Inflammatory macrophage treated with lipopolysaccharide for 1 hour (primary cell): ENCODE measurements at regions not wholly inside any gene's neighbourhood (a gene's known extent, or its start where the extent isn't known, plus 50 kb on each side); places are given as distances from the start of the nearest gene placed in this dataset.
A peak's percentile ranks its signal among the peaks of the same experiment; 100 is the strongest.

ENCODE experiments used
- DNase-seq, 2 donors: peaks; one replicate each; pipeline ENCODE4 v3.0.0-alpha.2; 2020 to 2022

DNA sequence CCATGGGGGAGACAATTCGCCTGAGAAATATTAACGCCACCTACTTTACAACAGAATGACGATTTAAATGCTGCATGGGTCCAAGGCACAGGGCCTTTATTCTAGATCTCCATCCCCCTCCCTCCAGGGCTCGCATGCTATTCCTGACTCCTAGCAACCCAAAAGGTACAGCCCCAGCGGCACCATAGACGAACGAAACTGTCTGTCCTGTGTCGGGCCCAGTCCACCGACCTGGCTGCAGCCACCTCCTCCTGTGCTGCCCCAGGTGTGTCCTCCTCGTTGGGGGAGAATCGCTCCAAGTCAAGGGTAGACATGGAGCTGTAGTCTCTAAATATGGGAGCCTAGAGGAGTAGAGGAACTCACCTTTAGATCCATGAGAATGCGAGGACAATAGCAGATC lies 196.5 kb downstream of the TOMM20 start:
- DNase-seq: no peak

DNA sequence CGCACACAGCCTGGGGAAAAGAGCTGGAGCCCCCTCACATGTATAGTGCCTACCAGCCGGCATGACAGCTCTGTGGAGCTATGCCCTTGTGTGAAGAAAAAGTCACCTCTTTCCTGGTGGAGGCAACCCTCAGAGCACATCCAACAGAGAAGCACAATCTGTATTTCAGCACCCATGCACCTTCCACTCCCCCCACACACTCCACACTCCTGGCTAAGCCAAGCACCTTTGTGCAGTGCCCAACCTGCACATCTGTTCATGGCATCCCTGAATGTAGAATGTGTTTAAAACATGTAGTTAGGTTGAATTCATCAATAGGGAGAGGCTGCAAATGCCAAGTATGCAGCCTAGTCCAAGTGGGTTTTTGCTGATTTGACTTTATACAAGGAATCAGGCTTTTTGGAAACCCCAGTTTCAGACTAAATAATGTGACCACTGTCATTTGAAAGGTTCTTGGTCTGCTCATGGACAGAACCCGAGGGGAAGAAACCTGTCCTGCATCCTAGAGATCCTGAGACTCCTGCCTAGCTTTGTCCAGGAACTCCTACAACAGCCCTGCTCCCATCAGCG lies 197.1 kb downstream of the TOMM20 start:
- DNase-seq: no peak

DNA sequence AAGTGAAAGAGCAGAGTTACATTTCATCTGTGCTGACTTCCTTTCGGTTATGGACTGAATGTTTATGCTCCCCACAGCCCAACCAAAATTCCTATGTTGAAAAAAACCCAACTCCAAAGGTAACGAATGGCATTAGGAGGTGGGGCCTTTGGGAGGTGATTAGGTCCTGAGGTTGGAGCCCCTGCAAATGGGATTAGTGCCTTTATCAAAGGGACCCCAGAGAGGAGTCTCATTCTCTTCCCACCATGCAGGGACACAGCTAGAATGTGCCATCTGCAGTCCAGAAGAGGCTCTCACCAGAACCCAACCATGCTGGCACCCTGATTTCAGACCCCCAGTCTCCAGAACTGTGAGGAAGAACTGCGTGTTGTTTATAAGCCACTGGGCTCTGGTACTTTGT lies 199.3 kb downstream of the TOMM20 start:
- no peak for DNase-seq

DNA sequence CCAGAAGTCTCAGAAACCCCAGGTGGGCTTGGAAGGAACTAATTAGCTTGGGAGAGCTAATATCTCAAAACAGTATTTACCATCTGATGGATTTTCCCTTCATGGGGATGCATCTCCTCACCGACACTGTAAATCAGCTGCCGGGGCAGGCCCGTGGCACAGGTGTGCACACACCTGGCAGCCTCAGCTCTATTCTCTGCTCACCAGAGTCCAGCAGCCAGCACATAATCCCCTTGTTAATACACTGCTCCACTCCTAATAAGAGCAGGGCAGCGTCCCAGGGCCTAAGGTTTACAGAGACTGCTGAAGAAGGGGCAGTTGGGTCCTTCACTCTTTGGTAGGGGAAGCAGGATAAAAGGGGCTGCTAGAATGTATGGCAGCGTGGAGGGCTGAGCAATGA lies 200.0 kb downstream of the TOMM20 start:
- no peak for DNase-seq

DNA sequence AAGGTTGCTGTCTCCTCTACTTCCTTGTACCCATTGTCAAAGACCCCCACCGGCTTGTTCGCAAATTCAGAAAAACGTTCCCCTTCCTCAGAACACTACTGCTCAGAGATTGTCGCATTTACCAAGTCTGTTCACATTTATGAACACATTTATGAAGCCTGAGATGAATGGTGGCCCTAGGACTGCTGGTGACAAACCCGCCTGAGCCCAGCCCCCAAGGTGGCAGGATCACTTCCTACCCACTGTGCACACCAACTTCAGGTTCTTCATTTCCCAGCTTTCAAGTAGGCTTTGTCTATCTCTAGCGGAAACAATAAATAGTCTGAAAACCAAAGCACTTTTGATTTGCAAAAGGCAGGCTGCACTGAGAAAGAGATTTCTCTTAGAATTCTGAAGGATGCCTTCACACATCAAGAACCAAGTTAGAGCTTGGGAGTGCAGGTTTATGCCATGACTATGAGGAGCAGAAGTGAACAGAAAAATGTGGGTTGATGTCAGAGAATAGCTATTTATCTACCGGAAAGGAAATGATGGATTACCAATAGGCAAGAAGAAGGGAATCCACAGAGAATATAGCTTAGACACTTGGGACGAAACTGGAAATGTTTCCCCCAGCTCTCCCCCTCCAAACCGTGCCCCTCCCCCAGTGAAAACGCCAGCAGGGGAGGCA lies 200.5 kb downstream of the TOMM20 start:
- DNase-seq: no peak

DNA sequence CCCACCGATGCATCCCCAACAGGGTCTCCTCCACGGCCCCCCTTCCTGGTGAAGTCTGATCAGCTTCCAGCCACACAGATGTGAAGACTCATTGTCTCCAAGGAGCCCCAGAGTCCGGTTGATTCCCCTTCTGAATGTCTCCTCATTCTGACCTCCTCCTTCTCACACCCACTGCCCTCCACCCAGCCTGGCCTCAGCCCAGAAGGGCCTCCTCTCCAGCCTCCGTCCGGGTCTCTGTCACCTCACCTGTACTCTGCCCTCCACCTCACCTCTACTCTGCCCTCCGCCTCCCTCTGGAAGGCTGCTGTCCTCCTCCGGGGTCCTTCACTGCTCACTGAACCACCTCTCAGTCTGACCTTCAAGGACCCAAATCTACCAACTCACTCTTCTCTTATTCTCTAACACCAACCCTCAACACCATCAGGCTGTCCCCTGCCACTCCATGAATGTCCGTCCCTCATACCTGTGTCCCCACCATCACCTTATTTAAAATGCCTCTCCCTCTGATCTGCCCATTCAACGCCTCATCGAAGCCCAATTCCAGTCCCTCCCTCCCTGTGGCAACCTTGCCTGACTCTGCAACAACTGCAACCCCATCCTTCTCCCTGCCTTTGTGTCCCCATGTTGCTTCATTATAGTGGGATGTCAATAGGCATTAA lies 201.2 kb downstream of the TOMM20 start:
- no peak for DNase-seq

DNA sequence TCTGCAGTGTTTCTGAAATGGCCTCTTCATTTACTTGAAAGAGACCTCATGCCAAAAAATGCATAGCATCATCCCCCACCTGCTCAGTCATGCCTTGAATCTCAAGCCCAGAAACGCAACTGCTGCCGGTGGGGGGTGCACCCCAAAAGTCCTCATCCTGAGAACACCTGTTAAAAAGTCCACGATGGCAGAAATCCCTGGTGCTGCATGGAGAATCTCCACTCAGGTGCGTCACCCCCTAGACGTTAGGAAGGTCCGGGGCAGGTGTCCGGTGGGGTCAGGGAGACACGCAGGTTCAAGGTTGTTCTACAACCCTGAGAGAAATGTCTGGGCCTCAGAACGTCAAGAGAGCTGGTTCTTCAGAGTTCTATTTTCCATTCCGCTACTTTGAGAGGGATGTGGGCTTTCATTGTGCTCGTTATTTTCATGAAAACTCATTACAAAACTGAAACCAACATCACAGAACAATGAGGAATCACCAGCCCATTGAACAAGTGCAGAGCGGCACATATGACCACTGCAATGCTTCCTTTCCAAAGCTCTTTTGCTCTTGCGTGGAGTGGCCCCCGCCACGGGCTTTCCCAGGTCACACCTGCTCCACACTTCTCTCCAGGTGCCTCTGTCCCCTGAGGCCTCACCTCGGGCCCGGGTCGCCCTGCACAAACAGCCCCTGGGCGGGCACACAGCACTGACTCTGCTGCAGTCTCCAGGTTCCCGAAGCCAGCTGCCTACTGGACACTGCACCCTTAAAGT lies 201.9 kb downstream of the TOMM20 start:
- peak in 1 of 2 donors; percentile 49 for DNase-seq

DNA sequence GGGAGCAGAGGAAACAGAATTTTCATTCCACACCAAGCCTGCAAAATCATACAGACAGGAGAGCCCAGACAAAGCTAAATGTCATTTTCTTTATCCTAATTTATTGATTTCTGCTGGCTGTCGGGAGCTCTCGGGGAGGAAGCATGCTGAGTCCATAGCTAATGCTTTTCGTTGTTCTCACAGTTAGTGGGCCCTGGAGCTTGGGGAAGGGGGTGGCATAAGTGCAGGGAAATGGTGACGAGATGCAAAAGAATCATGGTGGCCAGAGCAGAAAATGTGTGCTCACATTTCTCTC lies 202.4 kb downstream of the TOMM20 start:
- no peak for DNase-seq

DNA sequence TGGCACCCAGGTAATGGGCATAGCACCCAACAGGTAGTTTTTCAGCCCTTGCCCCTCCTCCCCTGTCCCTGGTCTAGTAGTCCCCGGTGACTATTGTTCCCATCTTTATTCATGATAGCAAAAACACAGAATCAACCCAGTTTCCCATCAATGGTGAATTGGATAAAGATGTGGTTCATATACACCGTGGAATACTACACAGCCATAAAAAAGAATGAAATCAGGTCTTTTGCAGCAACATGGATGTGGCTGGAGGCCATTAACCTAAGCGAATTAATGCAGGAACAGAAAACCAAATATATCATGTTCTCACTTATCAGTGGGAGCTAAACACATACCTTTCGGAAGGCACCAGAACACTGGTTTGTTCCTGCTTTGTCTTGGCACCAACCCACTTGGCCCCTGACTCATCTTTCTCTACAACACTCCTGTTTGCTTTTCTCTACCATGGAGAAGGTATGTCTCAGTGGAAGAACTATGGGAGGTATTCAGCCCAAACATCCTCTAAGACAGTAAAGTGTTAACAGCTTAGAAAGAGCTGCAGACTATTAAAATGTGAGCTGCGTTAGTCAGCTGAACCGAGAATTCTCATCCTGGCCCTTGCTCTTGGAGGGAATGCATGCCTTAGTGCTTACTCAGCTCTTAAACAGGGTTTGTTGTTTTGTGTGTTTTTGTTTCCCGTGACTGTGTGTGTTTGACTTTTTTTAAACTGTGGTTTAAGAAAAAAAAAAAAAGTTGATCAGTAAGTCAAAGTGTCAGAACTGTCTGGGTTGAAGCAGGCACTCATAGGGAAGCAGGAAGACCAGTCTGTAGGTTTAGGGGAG lies 203.0 kb downstream of the TOMM20 start:
- DNase-seq: no peak

DNA sequence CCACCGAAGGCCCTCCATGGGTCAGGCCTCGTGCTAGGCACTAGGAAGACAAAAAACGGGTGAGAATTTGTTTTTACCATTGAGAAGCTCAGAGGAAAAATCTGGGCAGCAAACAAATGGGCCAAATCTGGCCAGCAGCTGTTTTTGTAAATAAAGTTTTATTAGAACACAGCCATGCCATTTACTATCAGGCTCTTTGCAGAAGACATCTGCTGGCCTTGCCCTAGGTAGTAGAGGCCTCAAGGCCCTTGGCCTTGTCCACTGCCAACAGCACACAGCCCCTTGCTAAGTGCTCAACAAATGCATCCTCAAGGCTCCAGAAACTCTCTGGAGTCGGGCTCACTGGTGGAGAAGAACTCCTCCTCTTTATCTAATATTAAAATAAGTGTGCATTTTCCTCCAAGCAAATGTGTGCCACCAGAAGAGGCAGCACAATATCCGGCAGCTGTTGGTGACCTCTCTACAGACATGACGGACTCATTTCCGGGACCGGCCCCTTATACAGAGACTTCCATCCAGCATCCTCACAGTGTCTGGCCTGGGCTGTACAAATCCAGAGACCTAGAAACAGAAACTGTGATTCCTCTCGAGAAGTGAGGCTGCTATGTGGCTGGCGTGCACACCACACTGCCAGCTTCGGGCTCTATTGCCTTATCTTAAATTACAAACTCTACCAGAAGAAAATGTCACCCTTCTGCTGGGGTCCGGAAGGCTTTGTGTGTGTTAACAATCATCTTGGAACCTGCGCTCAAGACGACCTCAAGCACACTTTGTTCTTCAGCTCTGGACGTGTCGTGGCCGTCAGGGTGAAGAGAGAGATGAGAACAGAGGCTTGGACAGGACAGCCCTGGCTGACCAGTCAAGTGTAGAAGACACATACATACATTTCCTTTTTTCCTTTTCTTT lies 203.9 kb downstream of the TOMM20 start:
- DNase-seq: no peak

DNA sequence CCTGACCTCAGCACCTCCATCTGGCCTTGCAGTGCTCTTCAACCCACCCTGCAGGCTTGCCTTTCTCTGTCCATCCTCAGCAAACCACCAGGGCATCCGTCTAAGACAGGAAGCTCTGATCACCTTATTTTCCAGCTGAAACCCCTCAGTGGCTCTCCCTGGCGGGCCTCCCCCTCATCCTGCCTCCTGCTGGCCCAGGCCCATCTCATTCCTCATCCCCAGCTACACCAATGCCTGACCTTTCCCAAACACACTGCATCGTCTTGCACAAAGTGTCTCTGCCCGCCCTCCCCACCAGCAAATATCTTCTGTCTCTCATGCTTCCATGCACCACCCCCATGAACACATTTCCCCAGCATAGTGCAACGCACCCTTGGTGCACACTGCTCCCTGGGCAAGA lies 205.0 kb downstream of the TOMM20 start:
- no peak for DNase-seq

DNA sequence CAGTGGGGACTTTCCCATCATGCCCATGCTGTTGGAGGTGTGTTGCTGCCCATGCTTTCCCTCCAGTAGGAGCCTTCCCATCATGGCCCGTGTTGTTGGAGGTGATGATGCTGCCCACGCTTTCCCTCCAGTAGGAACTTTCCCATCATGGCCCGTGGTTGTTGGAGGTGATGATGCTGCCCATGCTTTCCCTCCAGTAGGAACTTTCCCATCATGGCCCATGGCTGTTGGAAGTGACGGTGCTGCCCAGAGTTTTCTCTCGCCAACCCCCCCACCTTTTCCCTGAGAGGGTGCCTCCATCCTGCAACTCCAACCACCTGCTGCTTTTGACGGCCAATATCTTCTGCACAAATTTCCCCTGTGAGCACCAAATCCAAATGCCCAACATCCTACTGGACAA lies 205.7 kb downstream of the TOMM20 start:
- DNase-seq: no peak

DNA sequence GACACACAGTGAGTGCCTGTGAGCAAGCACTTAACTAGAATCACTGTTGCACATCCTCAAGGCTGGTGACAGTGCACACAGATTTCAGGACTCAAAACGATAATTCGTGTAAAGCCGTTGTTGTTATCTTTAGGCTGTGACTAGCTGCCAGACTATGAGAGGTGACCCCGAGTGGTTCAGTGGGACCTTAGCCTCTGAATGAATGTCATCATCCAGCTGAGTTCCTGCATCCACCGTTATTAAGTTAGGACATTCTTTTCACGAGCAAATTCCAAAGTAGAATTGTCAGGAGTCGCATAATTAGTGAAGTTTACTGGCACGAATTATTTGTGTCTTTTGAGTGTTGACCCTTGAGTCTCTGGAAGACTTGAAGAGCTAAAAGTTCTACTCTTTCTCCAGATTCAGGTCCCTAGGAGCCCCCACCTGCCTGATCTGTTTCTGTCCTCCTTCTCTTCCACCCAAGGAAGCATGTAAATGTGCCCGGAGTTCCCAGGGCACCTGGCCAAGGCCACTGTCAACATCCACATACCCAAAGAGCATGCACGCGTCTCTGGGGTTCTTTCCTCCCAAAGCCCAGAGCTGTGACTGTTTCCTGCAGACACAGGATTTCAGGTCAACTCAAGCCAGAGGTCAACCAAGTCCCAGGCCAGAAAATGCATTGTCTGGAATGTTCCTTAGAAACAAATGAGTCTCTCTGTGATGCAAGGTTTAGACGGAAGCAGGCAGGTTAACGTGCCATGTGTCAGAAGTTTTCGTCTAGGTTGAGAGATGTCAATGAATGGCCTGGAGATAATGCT lies 207.2 kb downstream of the TOMM20 start:
- no peak for DNase-seq

DNA sequence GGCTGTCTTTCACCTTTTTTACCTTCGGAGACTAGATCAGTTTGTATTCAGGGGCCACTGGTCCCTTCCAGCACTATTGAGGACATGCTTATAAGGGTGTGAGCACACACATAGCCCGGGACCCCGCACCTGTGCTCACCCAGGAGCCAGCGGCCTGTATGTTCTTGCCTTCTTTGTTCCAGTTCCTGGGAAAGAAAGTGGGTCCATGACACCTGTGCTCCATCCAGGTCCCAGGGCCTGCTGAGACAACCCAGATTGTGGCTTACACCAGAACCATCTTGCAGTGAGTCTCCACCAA lies 207.8 kb downstream of the TOMM20 start:
- DNase-seq: no peak

DNA sequence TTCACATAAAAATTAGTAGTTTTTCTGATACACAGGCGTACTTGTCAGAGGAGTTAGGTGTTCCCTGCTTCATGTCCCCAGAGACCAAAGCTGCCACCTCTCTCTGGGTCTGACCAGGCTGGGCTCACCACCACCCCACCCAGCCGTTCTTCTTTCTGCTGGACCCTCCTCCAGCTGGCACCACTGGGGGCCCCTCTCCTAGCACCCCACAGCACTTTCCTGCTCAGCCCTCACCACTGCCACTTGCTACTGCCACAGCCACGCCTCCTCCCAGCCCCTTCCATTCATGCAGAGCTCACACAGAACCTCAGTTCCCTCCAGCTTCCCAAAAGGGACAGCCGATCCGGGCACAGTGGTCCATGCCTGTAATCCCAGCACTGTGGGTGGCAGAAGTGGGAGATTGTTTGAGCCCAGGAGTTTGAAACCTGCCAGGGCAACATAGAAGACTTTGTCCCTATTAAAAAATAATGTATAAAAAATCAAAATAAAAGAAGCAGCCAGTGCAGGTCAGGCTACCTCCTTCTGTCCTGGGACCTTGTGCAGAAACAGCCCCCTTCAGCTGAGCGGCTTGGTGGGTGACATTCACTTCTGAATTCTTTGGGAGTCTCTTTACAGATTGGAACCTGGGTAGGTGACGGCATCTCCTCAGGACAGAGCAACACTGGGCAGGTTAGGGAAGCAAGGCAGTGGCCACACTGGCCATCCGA lies 208.3 kb downstream of the TOMM20 start:
- DNase-seq: no peak

DNA sequence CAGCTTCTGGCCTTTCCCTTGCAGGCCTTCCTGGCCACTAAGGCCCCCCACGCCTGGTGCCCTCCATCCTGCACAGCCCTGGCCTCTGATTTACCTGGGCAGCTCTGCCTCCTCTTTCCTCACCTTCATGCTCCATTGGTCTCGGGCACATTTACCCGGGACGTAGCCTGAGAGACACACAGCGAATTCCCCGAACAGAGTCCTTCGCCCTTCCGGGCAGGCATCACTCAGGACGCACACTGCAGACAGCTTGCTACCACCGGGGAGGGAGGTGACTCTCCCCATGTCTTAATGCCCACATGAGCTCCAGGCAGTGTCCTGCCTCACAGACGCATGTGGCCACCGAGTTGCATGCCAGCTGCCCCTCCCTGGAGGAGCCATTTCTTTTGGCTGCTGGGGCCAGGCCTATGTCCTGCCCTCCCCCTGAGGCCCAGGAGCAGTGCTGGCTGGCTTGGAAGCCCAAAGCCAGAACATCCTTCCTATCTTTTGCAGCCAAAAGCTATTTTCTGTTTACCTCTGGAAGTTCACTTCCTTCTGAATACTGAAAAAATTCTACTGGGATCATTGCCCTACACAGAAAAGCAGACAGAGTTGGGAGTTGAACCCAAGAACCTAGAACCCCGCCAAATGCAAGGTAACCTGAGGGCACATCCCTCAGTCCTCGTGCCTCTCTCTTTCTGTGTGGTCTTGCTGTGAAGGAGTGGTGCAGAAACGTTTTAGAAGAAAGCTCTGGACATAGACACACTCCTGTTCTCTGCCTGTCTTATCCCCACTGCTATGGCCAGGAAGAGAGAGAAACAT lies 209.5 kb downstream of the TOMM20 start:
- DNase-seq: no peak

DNA sequence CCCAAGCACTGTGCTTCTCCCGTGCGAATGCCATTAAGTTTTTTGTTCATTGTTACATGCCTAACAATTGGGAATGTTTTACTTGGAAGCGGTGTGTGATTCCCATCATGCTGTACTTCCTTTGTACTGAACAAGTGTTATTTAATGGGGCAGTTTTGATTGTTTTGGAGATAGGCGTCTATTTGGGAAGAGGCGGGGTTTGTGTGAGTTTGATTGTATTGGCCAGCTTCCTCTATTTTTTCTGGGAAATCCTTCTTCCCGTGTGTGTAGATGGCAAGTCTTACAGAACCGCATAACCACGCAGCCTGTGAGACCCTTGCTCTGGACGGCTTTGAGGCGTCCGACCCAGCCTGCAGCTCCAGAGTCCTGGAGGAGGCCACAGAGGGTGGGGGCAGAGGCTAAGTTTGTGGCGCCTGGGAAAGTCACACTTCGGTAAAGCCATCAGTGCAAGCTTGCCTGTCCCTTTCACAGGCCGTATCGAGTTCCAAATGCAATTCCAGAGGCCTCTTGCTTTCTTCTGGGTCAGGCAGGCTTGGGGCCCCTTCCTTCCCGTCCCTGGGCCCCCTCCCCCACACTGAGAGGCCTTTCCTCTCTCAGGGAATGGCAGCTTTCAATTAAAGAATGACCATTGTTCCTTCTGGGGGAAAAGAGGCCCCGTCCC lies 210.3 kb downstream of the TOMM20 start:
- DNase-seq: peak; percentile 46 to 58

DNA sequence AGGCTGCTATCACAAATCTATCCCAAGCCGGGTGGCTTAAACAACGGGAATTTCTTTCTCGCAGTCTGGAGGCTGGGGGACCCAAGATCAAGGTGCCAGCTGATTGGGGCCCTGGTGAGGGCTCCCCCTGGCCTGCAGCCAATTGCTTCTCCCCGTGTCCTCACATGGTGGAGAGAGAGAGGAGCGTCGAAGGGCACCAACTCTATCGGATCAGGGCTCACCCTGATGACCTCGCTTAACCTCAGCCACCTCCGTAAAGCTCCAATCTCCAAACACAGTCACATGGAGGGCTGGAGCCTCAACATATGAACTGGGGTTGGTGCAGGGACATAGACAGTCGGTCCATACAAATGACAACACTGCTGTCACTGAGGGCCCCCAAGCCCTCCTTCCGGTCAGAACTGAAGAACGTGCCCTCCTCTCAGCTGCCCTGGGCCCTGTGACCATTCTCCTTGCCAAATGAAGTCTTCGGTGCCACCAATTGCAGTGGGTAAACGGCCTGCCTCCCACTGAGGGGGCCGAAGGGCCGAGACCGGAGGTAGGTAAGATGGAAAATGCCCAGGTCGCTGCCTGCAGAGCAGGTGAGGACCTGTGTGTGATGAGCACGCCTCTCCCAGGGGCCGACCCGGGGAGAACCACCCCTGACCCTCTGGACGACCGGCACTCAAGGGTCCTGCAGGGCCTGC lies 211.0 kb downstream of the TOMM20 start:
- DNase-seq: no peak

DNA sequence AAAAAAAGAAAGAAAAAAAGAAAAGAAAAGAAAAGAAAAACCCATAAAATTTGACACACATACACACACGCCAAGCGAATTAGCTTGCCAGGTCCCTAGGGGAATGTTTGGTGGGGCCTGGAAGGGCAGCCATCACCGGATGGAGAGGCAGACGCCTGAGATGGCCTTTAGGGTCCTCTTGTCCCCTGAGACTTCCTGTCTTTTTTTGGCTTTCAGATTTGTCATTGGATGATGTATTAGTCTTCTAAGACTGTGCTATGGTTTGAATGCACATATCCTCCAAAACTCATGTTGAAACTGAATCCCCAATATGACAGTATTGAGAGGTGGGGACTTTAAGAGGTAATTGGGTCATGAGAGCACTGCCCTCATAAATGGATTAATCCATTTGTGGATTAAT lies 211.8 kb downstream of the TOMM20 start:
- DNase-seq: no peak
